ENCODE measurements at regions not wholly inside any gene's neighbourhood (a gene's known extent, or its start where the extent isn't known, plus 50 kb on each side); places are given as distances from the start of the nearest gene placed in this dataset.

GRCh38 chr21:28598214-28598613 lies 394.5 kb downstream of the LTN1 start (continued):
- TF ChIP-seq ETS1 (IDR thresholded peaks at IDR 0.05), result no peak
- TF ChIP-seq, protein P1, sequence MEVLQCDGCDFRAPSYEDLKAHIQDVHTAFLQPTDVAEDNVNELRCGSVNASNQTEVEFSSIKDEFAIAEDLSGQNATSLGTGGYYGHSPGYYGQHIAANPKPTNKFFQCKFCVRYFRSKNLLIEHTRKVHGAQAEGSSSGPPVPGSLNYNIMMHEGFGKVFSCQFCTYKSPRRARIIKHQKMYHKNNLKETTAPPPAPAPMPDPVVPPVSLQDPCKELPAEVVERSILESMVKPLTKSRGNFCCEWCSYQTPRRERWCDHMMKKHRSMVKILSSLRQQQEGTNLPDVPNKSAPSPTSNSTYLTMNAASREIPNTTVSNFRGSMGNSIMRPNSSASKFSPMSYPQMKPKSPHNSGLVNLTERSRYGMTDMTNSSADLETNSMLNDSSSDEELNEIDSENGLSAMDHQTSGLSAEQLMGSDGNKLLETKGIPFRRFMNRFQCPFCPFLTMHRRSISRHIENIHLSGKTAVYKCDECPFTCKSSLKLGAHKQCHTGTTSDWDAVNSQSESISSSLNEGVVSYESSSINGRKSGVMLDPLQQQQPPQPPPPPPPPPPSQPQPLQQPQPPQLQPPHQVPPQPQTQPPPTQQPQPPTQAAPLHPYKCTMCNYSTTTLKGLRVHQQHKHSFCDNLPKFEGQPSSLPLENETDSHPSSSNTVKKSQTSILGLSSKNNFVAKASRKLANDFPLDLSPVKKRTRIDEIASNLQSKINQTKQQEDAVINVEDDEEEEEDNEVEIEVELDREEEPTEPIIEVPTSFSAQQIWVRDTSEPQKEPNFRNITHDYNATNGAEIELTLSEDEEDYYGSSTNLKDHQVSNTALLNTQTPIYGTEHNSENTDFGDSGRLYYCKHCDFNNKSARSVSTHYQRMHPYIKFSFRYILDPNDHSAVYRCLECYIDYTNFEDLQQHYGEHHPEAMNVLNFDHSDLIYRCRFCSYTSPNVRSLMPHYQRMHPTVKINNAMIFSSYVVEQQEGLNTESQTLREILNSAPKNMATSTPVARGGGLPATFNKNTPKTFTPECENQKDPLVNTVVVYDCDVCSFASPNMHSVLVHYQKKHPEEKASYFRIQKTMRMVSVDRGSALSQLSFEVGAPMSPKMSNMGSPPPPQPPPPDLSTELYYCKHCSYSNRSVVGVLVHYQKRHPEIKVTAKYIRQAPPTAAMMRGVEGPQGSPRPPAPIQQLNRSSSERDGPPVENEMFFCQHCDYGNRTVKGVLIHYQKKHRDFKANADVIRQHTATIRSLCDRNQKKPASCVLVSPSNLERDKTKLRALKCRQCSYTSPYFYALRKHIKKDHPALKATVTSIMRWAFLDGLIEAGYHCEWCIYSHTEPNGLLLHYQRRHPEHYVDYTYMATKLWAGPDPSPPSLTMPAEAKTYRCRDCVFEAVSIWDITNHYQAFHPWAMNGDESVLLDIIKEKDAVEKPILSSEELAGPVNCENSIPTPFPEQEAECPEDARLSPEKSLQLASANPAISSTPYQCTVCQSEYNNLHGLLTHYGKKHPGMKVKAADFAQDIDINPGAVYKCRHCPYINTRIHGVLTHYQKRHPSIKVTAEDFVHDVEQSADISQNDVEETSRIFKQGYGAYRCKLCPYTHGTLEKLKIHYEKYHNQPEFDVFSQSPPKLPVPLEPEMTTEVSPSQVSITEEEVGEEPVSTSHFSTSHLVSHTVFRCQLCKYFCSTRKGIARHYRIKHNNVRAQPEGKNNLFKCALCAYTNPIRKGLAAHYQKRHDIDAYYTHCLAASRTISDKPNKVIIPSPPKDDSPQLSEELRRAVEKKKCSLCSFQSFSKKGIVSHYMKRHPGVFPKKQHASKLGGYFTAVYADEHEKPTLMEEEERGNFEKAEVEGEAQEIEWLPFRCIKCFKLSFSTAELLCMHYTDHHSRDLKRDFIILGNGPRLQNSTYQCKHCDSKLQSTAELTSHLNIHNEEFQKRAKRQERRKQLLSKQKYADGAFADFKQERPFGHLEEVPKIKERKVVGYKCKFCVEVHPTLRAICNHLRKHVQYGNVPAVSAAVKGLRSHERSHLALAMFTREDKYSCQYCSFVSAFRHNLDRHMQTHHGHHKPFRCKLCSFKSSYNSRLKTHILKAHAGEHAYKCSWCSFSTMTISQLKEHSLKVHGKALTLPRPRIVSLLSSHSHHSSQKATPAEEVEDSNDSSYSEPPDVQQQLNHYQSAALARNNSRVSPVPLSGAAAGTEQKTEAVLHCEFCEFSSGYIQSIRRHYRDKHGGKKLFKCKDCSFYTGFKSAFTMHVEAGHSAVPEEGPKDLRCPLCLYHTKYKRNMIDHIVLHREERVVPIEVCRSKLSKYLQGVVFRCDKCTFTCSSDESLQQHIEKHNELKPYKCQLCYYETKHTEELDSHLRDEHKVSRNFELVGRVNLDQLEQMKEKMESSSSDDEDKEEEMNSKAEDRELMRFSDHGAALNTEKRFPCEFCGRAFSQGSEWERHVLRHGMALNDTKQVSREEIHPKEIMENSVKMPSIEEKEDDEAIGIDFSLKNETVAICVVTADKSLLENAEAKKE (CRISPR knock-in tag; IDR thresholded peaks at IDR 0.05), result no peak
- no peak for TF ChIP-seq STAT1 (IDR thresholded peaks at IDR 0.05; ENCODE audit: unreplicated experiment)
- no peak for TF ChIP-seq ZNF331 (CRISPR knock-in tag; IDR thresholded peaks at IDR 0.05; ENCODE audit: low read depth)

- H2AFZ ChIP-seq, result no peak overlapping the region
- H3K27ac ChIP-seq (ENCODE audit: low read depth), result no peak overlapping the region
- Mint-ChIP-seq H3K9me3 (peaks cover 4% of the 10 kb centered on the region), H3K4me1 (peaks cover 23% of the 10 kb centered on the region), H3K36me3 (ENCODE audit: low read depth) (peaks cover 4% of the 10 kb centered on the region; the same call in 2 of the 3 replicates), H3K4me3 (no peak overlapping the region), H3K27ac (peak overlapping the region; percentile 56; the same call in 1 of the 2 replicates), H3K27me3 (ENCODE audit: insufficient read depth, low read depth, poor library complexity) (peaks cover 3% of the 10 kb centered on the region)
- no peaks in the 10 kb centered on the region for H4K20me1 ChIP-seq (replicated peaks; ENCODE audit: insufficient read depth)
- H3K79me2 ChIP-seq (replicated peaks; ENCODE audit: insufficient read depth), result no peaks in the 10 kb centered on the region
- H3K4me3 ChIP-seq, result no peak overlapping the region
- no peaks in the 10 kb centered on the region for H3K9me2 ChIP-seq (ENCODE audit: insufficient read depth)
- no peaks in the 10 kb centered on the region for H3F3A ChIP-seq (replicated peaks; ENCODE audit: low read depth)
- no peak overlapping the region for H3K4me2 ChIP-seq
- DNase-seq (ENCODE audit: low spot score) (no peak), ATAC-seq (no peak)
- H3K4me1 ChIP-seq (ENCODE audit: insufficient read depth), result peaks cover 7% of the 10 kb centered on the region
- H3K27me3 ChIP-seq (ENCODE audit: insufficient read depth), result no peaks in the 10 kb centered on the region
- no peaks in the 10 kb centered on the region for H3K36me3 ChIP-seq (ENCODE audit: insufficient read depth)
- TF ChIP-seq, protein P1 (CRISPR knock-in tag; IDR thresholded peaks at IDR 0.05), result no peak
- TF ChIP-seq EZH2 (IDR thresholded peaks at IDR 0.05; ENCODE audit: low read depth, unreplicated experiment) (no peak), ZNF114 (CRISPR knock-in tag; IDR thresholded peaks at IDR 0.05) (no peak), CREB1 (CRISPR knock-in tag; IDR thresholded peaks at IDR 0.05; ENCODE audit: low read depth) (no peak)
These were observed 400.3 kb downstream of the LTN1 start for GRCh38 chr21:28592205-28592865.

All from GM23338 (cell line).